WTC11 (cell line): ENCODE measurements at regions not wholly inside any gene's neighbourhood (a gene's known extent, or its start where the extent isn't known, plus 50 kb on each side); places are given as distances from the start of the nearest gene placed in this dataset.

Experiments used
- ATAC-seq: fragments of 200-7000 bp; cut with Tn5 transposase; 2 replicates; pipeline ENCODE4 v1.10.0; 2021; ENCODE audit warnings: mild to moderate bottlenecking, moderate library complexity
- CTCF ChIA-PET: fragments of 300-600 bp; sonication (Branson Sonifier 250); formaldehyde crosslinking; loops from one replicate; lab custom pipeline; 2021; ENCODE audit warnings: antibody characterized with exemption; lab: Charles Lee
- POLR2A ChIA-PET: fragments of 350-600 bp; sonication (Branson Sonifier 250); formaldehyde crosslinking; loops from one replicate; lab custom pipeline; 2021; ENCODE audit warnings: antibody characterized with exemption; lab: Charles Lee
- DNase-seq: peaks from one replicate; pipeline ENCODE4 v3.0.0; 2021; ENCODE audit warnings: low spot score
- H3K27ac Mint-ChIP-seq: 2 replicates; pipeline ENCODE4 v1.8.0; 2021; ENCODE audit warnings: mixed read lengths
- H3K27me3 Mint-ChIP-seq: 2 replicates; pipeline ENCODE4 v1.8.0; 2021; ENCODE audit warnings: low read depth, mild to moderate bottlenecking, moderate library complexity, mixed read lengths
- H3K36me3 Mint-ChIP-seq: 2 replicates; pipeline ENCODE4 v1.8.0; 2021; ENCODE audit warnings: mixed read lengths
- H3K4me1 Mint-ChIP-seq: 2 replicates; pipeline ENCODE4 v1.8.0; 2022; ENCODE audit warnings: mixed read lengths
- H3K4me3 Mint-ChIP-seq: 2 replicates; pipeline ENCODE4 v1.8.0; 2021; ENCODE audit warnings: mild to moderate bottlenecking, moderate library complexity, mixed read lengths
- H3K9me3 Mint-ChIP-seq: 2 replicates; pipeline ENCODE4 v1.8.0; 2021; ENCODE audit warnings: mixed read lengths
- ARID4B ChIP-seq: sonication (generic); formaldehyde crosslinking; IDR thresholded peaks from 2 replicates; pipeline ENCODE4 v1.8.0; 2023; ENCODE audit warnings: missing genetic modification reagents, mild to moderate bottlenecking, borderline replicate concordance
- ATF1 ChIP-seq: sonication (generic); formaldehyde crosslinking; IDR thresholded peaks from 2 replicates; pipeline ENCODE4 v1.8.1; 2023; ENCODE audit warnings: mild to moderate bottlenecking, moderate library complexity, missing genetic modification reagents
- E2F5 ChIP-seq: sonication (generic); formaldehyde crosslinking; IDR thresholded peaks from 2 replicates; pipeline ENCODE4 v1.8.1; 2022; ENCODE audit warnings: mild to moderate bottlenecking, moderate library complexity, missing genetic modification reagents
- ERG ChIP-seq: fragments of 250-450 bp; sonication (Bioruptor Pico); IDR thresholded peaks from 2 replicates; pipeline ENCODE4 v1.8.0; 2021; ENCODE audit warnings: mild to moderate bottlenecking
- ESRRA ChIP-seq: sonication (generic); formaldehyde crosslinking; IDR thresholded peaks from 2 replicates; pipeline ENCODE4 v1.8.1; 2022; ENCODE audit warnings: mild to moderate bottlenecking, missing genetic modification reagents, borderline replicate concordance
- FOXP1 ChIP-seq: sonication (generic); formaldehyde crosslinking; IDR thresholded peaks from 2 replicates; pipeline ENCODE4 v1.8.0; 2022; ENCODE audit warnings: missing genetic modification reagents, mild to moderate bottlenecking, moderate library complexity, borderline replicate concordance
- GTF2I ChIP-seq: fragments of 250-450 bp; sonication (Bioruptor Pico); conservative IDR thresholded peaks from 2 replicates; pipeline ENCODE4 v1.4.0; 2021; ENCODE audit warnings: mild to moderate bottlenecking
- KAT7 ChIP-seq: sonication (generic); formaldehyde crosslinking; IDR thresholded peaks from 2 replicates; pipeline ENCODE4 v1.8.1; 2023; ENCODE audit warnings: missing genetic modification reagents, mild to moderate bottlenecking, borderline replicate concordance
- MLX ChIP-seq: sonication (generic); formaldehyde crosslinking; IDR thresholded peaks from 2 replicates; pipeline ENCODE4 v1.8.1; 2023; ENCODE audit warnings: mild to moderate bottlenecking, missing genetic modification reagents, moderate library complexity
- NFE2L1 ChIP-seq: sonication (generic); formaldehyde crosslinking; IDR thresholded peaks from 2 replicates; pipeline ENCODE4 v1.8.1; 2023; ENCODE audit warnings: missing genetic modification reagents
- NR1H2 ChIP-seq: sonication (generic); formaldehyde crosslinking; IDR thresholded peaks from 2 replicates; pipeline ENCODE4 v1.9.0; 2021; ENCODE audit warnings: mild to moderate bottlenecking, moderate library complexity, missing genetic modification reagents
- SMAD4 ChIP-seq: sonication (generic); formaldehyde crosslinking; IDR thresholded peaks from 2 replicates; pipeline ENCODE4 v1.8.0; 2022; ENCODE audit warnings: mild to moderate bottlenecking, missing genetic modification reagents
- TCF7 ChIP-seq: sonication (generic); formaldehyde crosslinking; IDR thresholded peaks from 2 replicates; pipeline ENCODE4 v1.8.0; 2022; ENCODE audit warnings: mild to moderate bottlenecking, low read depth, missing genetic modification reagents, moderate library complexity
- USF1 ChIP-seq: sonication (generic); formaldehyde crosslinking; IDR thresholded peaks from 2 replicates; pipeline ENCODE4 v1.8.0; 2022; ENCODE audit warnings: mild to moderate bottlenecking, missing genetic modification reagents
- ZMAT4 ChIP-seq: fragments of 250-450 bp; sonication (Bioruptor Pico); IDR thresholded peaks from 2 replicates; pipeline ENCODE4 v1.9.0; 2021; ENCODE audit warnings: mild to moderate bottlenecking
- ZNF121 ChIP-seq: sonication (generic); formaldehyde crosslinking; IDR thresholded peaks from 2 replicates; pipeline ENCODE4 v1.8.0; 2023; ENCODE audit warnings: missing genetic modification reagents
- ZNF232 ChIP-seq: sonication (generic); formaldehyde crosslinking; IDR thresholded peaks from 2 replicates; pipeline ENCODE4 v1.8.0; 2022; ENCODE audit warnings: mild to moderate bottlenecking, missing genetic modification reagents
- ZNF263 ChIP-seq: sonication (generic); formaldehyde crosslinking; IDR thresholded peaks from 2 replicates; pipeline ENCODE4 v1.8.1; 2022; ENCODE audit warnings: low read depth, mild to moderate bottlenecking, moderate library complexity, missing genetic modification reagents
- ZNF317 ChIP-seq: sonication (generic); formaldehyde crosslinking; IDR thresholded peaks from 2 replicates; pipeline ENCODE4 v1.8.1; 2023; ENCODE audit warnings: low read depth, mild to moderate bottlenecking, moderate library complexity, missing genetic modification reagents, borderline replicate concordance
- ZNF423 ChIP-seq: fragments of 250-450 bp; sonication (Bioruptor Pico); IDR thresholded peaks from 2 replicates; pipeline ENCODE4 v2.1.2; 2022; ENCODE audit warnings: mild to moderate bottlenecking, moderate library complexity

- CTCF ChIA-PET, result interaction anchor here (0.6 kb wide), 2 partner anchors 383 to 482 kb away, joined by 3 read pairs; no protein-coding TSS in a partner anchor
Measured at GRCh38 chr10:8829592-8829991, 775.1 kb downstream of the GATA3 start.

GRCh38 chr10:8830048-8830447 is 775.6 kb downstream of the GATA3 start:
- Mint-ChIP-seq H3K27me3 (peaks cover 4% of the 10 kb centered on the region; the same call in 1 of the 2 replicates), H3K4me1 (no peaks in the 10 kb centered on the region), H3K27ac (no peak overlapping the region), H3K36me3 (no peaks in the 10 kb centered on the region), H3K9me3 (no peaks in the 10 kb centered on the region), H3K4me3 (no peak overlapping the region)
- ATAC-seq (no peak), DNase-seq (no peak)
- TF ChIP-seq NFE2L1 (CRISPR knock-in tag) (no peak), FOXP1 (no peak), ATF1 (no peak), ARID4B (CRISPR knock-in tag) (no peak), TCF7 (CRISPR knock-in tag) (no peak), ZNF263 (CRISPR knock-in tag) (no peak), SMAD4 (no peak)
- TF ChIP-seq, all 79 proteins: peak for 0
- CTCF ChIA-PET, result interaction anchor here (0.6 kb wide), 1 partner anchor 383 kb away, joined by 3 read pairs; no protein-coding TSS in a partner anchor
- POLR2A ChIA-PET, result interaction anchor here (0.6 kb wide), 1 partner anchor 311 kb away, joined by 5 read pairs; no protein-coding TSS in a partner anchor

More at GRCh38 chr10:8829592-8829991, 775.1 kb downstream of the GATA3 start:
- POLR2A ChIA-PET, result interaction anchor here (0.6 kb wide), 1 partner anchor 311 kb away, joined by 5 read pairs; no protein-coding TSS in a partner anchor
- H3K36me3 Mint-ChIP-seq, result no peaks in the 10 kb centered on the region
- no peaks in the 10 kb centered on the region for H3K4me1 Mint-ChIP-seq
- TF ChIP-seq ESRRA (CRISPR knock-in tag) (no peak), ARID4B (CRISPR knock-in tag) (no peak), E2F5 (no peak), ZNF423 (CRISPR knock-in tag) (no peak), ZNF317 (CRISPR knock-in tag) (no peak)
- TF ChIP-seq, all 79 proteins: peak for 0
- no peak overlapping the region for H3K4me3 Mint-ChIP-seq
- ATAC-seq, result no peak
- no peak for DNase-seq
- no peak overlapping the region for H3K27ac Mint-ChIP-seq
- H3K9me3 Mint-ChIP-seq, result no peaks in the 10 kb centered on the region
- peaks cover 4% of the 10 kb centered on the region; the same call in 1 of the 2 replicates for H3K27me3 Mint-ChIP-seq

GRCh38 chr10:8830876-8831275 is 776.4 kb downstream of the GATA3 start:
- CTCF ChIA-PET, result no interaction called here
- DNase-seq, result no peak
- POLR2A ChIA-PET, result no interaction called here
- Mint-ChIP-seq H3K9me3 (no peaks in the 10 kb centered on the region), H3K27ac (no peak overlapping the region), H3K36me3 (no peaks in the 10 kb centered on the region), H3K27me3 (peaks cover 4% of the 10 kb centered on the region), H3K4me3 (no peak overlapping the region), H3K4me1 (no peaks in the 10 kb centered on the region)
- ATAC-seq, result no peak
- TF ChIP-seq USF1 (CRISPR knock-in tag) (no peak), ZNF121 (CRISPR knock-in tag) (no peak), ZMAT4 (CRISPR knock-in tag) (no peak), ATF1 (no peak), ERG (CRISPR knock-in tag) (no peak), GTF2I (CRISPR knock-in tag) (no peak), ZNF232 (CRISPR knock-in tag) (no peak), MLX (CRISPR knock-in tag) (no peak), KAT7 (no peak), NR1H2 (CRISPR knock-in tag) (no peak)
